IMR-90 (cell line): ENCODE measurements at regions not wholly inside any gene's neighbourhood (a gene's known extent, or its start where the extent isn't known, plus 50 kb on each side); places are given as distances from the start of the nearest gene placed in this dataset.

Experiments used
- ATAC-seq: fragments of 200-7000 bp; cut with Tn5 transposase; 2 replicates; pipeline ENCODE4 v1.9.1; 2020; ENCODE audit warnings: low read depth, mild to moderate bottlenecking, moderate library complexity
- BruUV-seq: library from RNA; stranded (reverse); fragments of 400-500 nt; replicated peaks from 2 replicates; lab custom pipeline; 2021; lab: Mats Ljungman, UMichigan
- CTCF ChIA-PET: fragments of 300-600 bp; formaldehyde crosslinking; extraction: SDS; loops from one replicate; lab custom pipeline; 2021; ENCODE audit warnings: antibody characterized with exemption; lab: Yijun Ruan, JAX
- POLR2A ChIA-PET: fragments of 300-600 bp; sonication (Branson Sonifier 250); formaldehyde crosslinking; loops from one replicate; lab custom pipeline; 2022; ENCODE audit warnings: antibody characterized with exemption; ENCODE audit not compliant: unreplicated experiment; lab: Charles Lee
- DNase-seq: peaks from one replicate; pipeline ENCODE4 v3.0.0; 2013
- H2AFZ ChIP-seq: replicated peaks from 2 replicates; pipeline ENCODE3; 2013; ENCODE audit warnings: low read length, mild to moderate bottlenecking; ENCODE audit not compliant: poor library complexity
- H2AK5ac ChIP-seq: 2 replicates; pipeline ENCODE4 v1.6.1; 2013; ENCODE audit warnings: low read depth, low read length, inconsistent platforms
- H2AK9ac ChIP-seq: replicated peaks from 2 replicates; pipeline ENCODE3; 2013; ENCODE audit warnings: mild to moderate bottlenecking, low read depth, low read length, moderate library complexity; ENCODE audit not compliant: poor library complexity
- H2BK120ac ChIP-seq: 2 replicates; pipeline ENCODE4 v1.6.1; 2013; ENCODE audit warnings: low read depth, low read length, inconsistent platforms
- H2BK15ac ChIP-seq: 3 replicates; pipeline ENCODE4 v1.6.1; 2013; ENCODE audit warnings: low read depth, low read length, inconsistent platforms
- H2BK20ac ChIP-seq: 2 replicates; pipeline ENCODE4 v1.6.1; 2013; ENCODE audit warnings: low read depth, mild to moderate bottlenecking, inconsistent platforms, low read length, moderate library complexity
- H2BK5ac ChIP-seq: 2 replicates; pipeline ENCODE4 v1.6.1; 2013; ENCODE audit warnings: mild to moderate bottlenecking, low read depth, low read length, inconsistent platforms; ENCODE audit not compliant: poor library complexity, severe bottlenecking
- H3K14ac ChIP-seq: replicated peaks from 2 replicates; pipeline ENCODE4 v1.6.1; 2013; ENCODE audit warnings: low read depth, low read length, inconsistent platforms
- H3K18ac ChIP-seq: 2 replicates; pipeline ENCODE4 v1.6.1; 2013; ENCODE audit warnings: low read depth, low read length, control low read depth
- H3K23ac ChIP-seq: 2 replicates; pipeline ENCODE4 v1.6.1; 2013; ENCODE audit warnings: low read depth, low read length, inconsistent platforms
- H3K27ac ChIP-seq: 2 replicates; pipeline ENCODE4 v1.5.1; 2013; ENCODE audit warnings: mild to moderate bottlenecking, control low read depth, low read length; ENCODE audit not compliant: insufficient read depth
- H3K27me3 ChIP-seq: 2 replicates; pipeline ENCODE4 v1.6.1; 2013; ENCODE audit warnings: low read length; ENCODE audit not compliant: control insufficient read depth, insufficient read depth
- H3K36me3 ChIP-seq: 2 replicates; pipeline ENCODE4 v1.6.1; 2013; ENCODE audit warnings: low read length, mixed read lengths; ENCODE audit not compliant: control insufficient read depth, insufficient read depth
- H3K4ac ChIP-seq: 2 replicates; pipeline ENCODE4 v1.6.1; 2013; ENCODE audit warnings: low read depth, low read length, inconsistent platforms
- H3K4me1 ChIP-seq: 2 replicates; pipeline ENCODE4 v1.6.1; 2013; ENCODE audit warnings: low read length, mixed read lengths; ENCODE audit not compliant: control insufficient read depth, insufficient read depth
- H3K4me2 ChIP-seq: 2 replicates; pipeline ENCODE4 v1.6.1; 2013; ENCODE audit warnings: low read depth, mild to moderate bottlenecking, control low read depth, low read length, moderate library complexity
- H3K4me3 ChIP-seq: 2 replicates; pipeline ENCODE4 v1.5.1; 2013; ENCODE audit warnings: low read depth, mild to moderate bottlenecking, control low read depth, low read length, moderate library complexity; ENCODE audit not compliant: insufficient read depth
- H3K56ac ChIP-seq: 2 replicates; pipeline ENCODE4 v1.6.1; 2013; ENCODE audit warnings: low read length, inconsistent platforms; ENCODE audit not compliant: insufficient read depth; ENCODE audit errors: extremely low read depth
- H3K79me1 ChIP-seq, 2 experiments: 2 replicates each; pipeline ENCODE4 v1.6.1; 2013; ENCODE audit warnings: low read length in 2 of 2, inconsistent platforms in 1 of 2, low read depth in 1 of 2
- H3K9ac ChIP-seq: 2 replicates; pipeline ENCODE4 v1.6.1; 2013; ENCODE audit warnings: low read depth, low read length, control low read depth
- H3K9me1 ChIP-seq: 2 replicates; pipeline ENCODE4 v1.6.1; 2013; ENCODE audit warnings: low read length, inconsistent platforms; ENCODE audit not compliant: insufficient read depth
- H3K9me3 ChIP-seq: 2 replicates; pipeline ENCODE4 v1.6.1; 2013; ENCODE audit warnings: low read length; ENCODE audit not compliant: control insufficient read depth, insufficient read depth
- H4K20me1 ChIP-seq: 2 replicates; pipeline ENCODE4 v1.6.1; 2013; ENCODE audit warnings: low read length, inconsistent platforms; ENCODE audit not compliant: insufficient read depth
- H4K5ac ChIP-seq: 2 replicates; pipeline ENCODE4 v1.6.1; 2013; ENCODE audit warnings: mild to moderate bottlenecking, low read depth, low read length, control low read depth
- H4K8ac ChIP-seq, 2 experiments: 2 replicates each; pipeline ENCODE4 v1.6.1; 2013; ENCODE audit warnings: low read depth in 2 of 2, low read length in 2 of 2, control low read depth in 1 of 2, inconsistent platforms in 1 of 2
- H4K91ac ChIP-seq: 2 replicates; pipeline ENCODE4 v1.6.1; 2013; ENCODE audit warnings: low read depth, low read length, inconsistent platforms; ENCODE audit not compliant: insufficient read depth
- BHLHE40 ChIP-seq: fragments of 150-350 bp; IDR thresholded peaks from 2 replicates; pipeline ENCODE4 v1.6.1; 2016; ENCODE audit warnings: mild to moderate bottlenecking, low read depth, low read length
- MAFK ChIP-seq: IDR thresholded peaks from 2 replicates; pipeline ENCODE4 v1.6.1; 2012; ENCODE audit warnings: low read depth, low read length, improper control_type of control experiment
- NFE2L2 ChIP-seq: fragments of 150-350 bp; IDR thresholded peaks from 2 replicates; pipeline ENCODE4 v1.6.1; 2016; ENCODE audit warnings: low read depth, mild to moderate bottlenecking, low read length
- RAD21 ChIP-seq: IDR thresholded peaks from 2 replicates; pipeline ENCODE4 v1.6.1; 2012; ENCODE audit warnings: low read length, improper control_type of control experiment
- RCOR1 ChIP-seq: IDR thresholded peaks from 2 replicates; pipeline ENCODE4 v1.6.1; 2012; ENCODE audit warnings: mild to moderate bottlenecking, low read length, improper control_type of control experiment; ENCODE audit not compliant: insufficient replicate concordance
- SMC3 ChIP-seq: fragments of 150-350 bp; IDR thresholded peaks from 2 replicates; pipeline ENCODE4 v1.6.1; 2016; ENCODE audit warnings: low read depth, mild to moderate bottlenecking, antibody characterized with exemption, low read length, moderate library complexity
- WGBS, 2 experiments: methylation state at CpG; one replicate each; pipeline versions ENCODE4 v1.1.5 to v1.1.7; 2013; ENCODE audit warnings: missing lambda C conversion rate in 2 of 2; ENCODE audit not compliant: insufficient read length in 1 of 2; ENCODE audit errors: extremely low coverage in 2 of 2; 5-methylcytosine and 5-hydroxymethylcytosine counted together
- dilution Hi-C: fragments of 300-500 bp; cut with HindIII; formaldehyde crosslinking; loops from one replicate; pipeline ENCODE4 v1.14.3; 2018; ENCODE audit warnings: low sequenced_read_pairs; ENCODE audit not compliant: unreplicated experiment
- in situ Hi-C: fragments of 300-500 bp; cut with MboI; formaldehyde crosslinking; loops from 3 replicates; pipeline ENCODE4 v1.14.3; 2019; ENCODE audit warnings: low sequenced_read_pairs, inconsistent platforms, mixed read lengths
- intact Hi-C: fragments of 100-400 bp; cut with micrococcal nuclease; formaldehyde crosslinking; loops from 2 replicates; pipeline ENCODE4 v1.10.0; 2022

DNA sequence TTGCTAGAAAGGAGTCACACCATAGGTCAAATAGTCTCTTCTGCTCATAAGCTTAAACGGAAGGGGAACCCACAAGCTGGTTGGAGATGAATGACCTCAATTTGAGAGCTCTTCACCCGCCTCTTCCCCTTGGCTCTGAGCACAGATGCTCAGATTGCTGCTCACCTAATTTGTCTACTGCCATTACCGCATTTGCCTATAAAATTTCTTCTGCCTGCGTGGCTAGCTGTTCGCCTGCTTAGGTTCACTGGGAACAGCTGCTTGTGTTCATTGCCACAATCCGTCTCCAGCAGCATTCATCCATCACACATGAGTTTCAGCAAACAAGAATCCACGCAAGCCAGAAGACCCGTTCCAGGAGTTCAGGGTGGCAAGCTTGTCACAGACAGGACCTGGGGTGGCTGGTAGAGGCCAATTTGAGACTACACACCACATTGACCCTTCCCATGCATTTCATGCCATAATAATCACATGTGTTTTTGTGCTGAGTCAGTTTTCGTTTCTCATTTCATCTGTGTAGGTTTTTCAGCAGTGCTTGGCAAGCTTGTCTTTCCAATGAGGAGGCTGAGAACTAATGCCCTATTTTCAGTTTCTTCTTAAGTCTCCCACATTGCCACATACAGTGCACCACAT lies 50.2 kb upstream of the DNAH5 start:
- BruUV-seq: no TSS peak
- in situ Hi-C loops (loop anchor here (25.0 kb wide), 1 partner anchor 668 kb away; the partner anchor contains the start of gene OTULIN), dilution Hi-C loops (no loop called here), intact Hi-C loops (loop anchor here (2.0 to 5.0 kb wide), 3 partner anchors 42 to 150 kb away; no protein-coding TSS in a partner anchor)
- H4K8ac ChIP-seq: peak overlapping the region; percentile 92 to 99
- ChIA-PET CTCF (interaction anchor here (1.1 to 1.2 kb wide), 2 partner anchors 10 to 114 kb away, joined by 3 to 4 read pairs; no protein-coding TSS in a partner anchor), POLR2A (interaction anchor here (0.5 to 1.1 kb wide), 6 partner anchors 41 to 177 kb away, joined by 3 to 8 read pairs (median 4); partner anchors contain the start of gene TRIO)
- H4K20me1 ChIP-seq: no peaks in the 10 kb centered on the region
- H3K56ac ChIP-seq: peak overlapping the region; percentile 96
- peak overlapping the region; percentile 99 for H3K14ac ChIP-seq
- H3K23ac ChIP-seq: peak overlapping the region; percentile 98
- peaks cover 16% of the 10 kb centered on the region for H3K9me1 ChIP-seq
- TF ChIP-seq SMC3 (0 out of 2 replicates have a peak, but pooled peaks have one; percentile 7), NFE2L2 (peak; percentile 65; the same call in 1 of the 2 replicates), MAFK (peak; percentile 96), RAD21 (0 out of 2 replicates have a peak, but pooled peaks have one; percentile 1), RCOR1 (no peak), BHLHE40 (no peak)
- WGBS, 2 experiments: 6% methylated on average over 5 of the region's 9 CpGs; no CpG with 5 or more reads in 1 of the 2 experiments
- peak overlapping the region; percentile 53 for H3K4me2 ChIP-seq
- peaks cover 2% of the 10 kb centered on the region; the same call in 1 of the 2 replicates for H3K9me3 ChIP-seq
- peak overlapping the region; percentile 94 for H4K5ac ChIP-seq
- peak overlapping the region; percentile 98 for H2AK5ac ChIP-seq
- ATAC-seq: peak; percentile 82
- peak; percentile 94 for DNase-seq
- peak overlapping the region; percentile 98 for H2BK120ac ChIP-seq
- H2BK20ac ChIP-seq: peak overlapping the region; percentile 98
- peak overlapping the region; percentile 93 for H2BK15ac ChIP-seq
- H3K4me1 ChIP-seq: peaks cover 25% of the 10 kb centered on the region
- H3K4me3 ChIP-seq: no peak overlapping the region
- H3K27me3 ChIP-seq: no peaks in the 10 kb centered on the region
- peak overlapping the region; percentile 97 for H3K18ac ChIP-seq
- H2AFZ ChIP-seq: peak overlapping the region; percentile 87
- H3K36me3 ChIP-seq: no peaks in the 10 kb centered on the region
- peak overlapping the region; percentile 91 for H3K27ac ChIP-seq
- peaks cover 34 to 81% of the 10 kb centered on the region in 2 experiments for H3K79me1 ChIP-seq
- H2AK9ac ChIP-seq: peak overlapping the region; percentile 91
- H2BK5ac ChIP-seq: peak overlapping the region; percentile 89
- H3K9ac ChIP-seq: peak overlapping the region; percentile 88
- H3K4ac ChIP-seq: peak overlapping the region; percentile 99
- H4K91ac ChIP-seq: peak overlapping the region; percentile 100
